SH-SY5Y (cell line): ENCODE measurements at regions not wholly inside any gene's neighbourhood (a gene's known extent, or its start where the extent isn't known, plus 50 kb on each side); places are given as distances from the start of the nearest gene placed in this dataset.

Experiments
- GATA2 ChIP-seq: IDR thresholded peaks from 2 replicates; pipeline ENCODE4 v1.6.1; 2011; ENCODE audit warnings: mild to moderate bottlenecking, low read depth, low read length
- GATA3 ChIP-seq: IDR thresholded peaks from 2 replicates; pipeline ENCODE4 v1.6.1; 2011; ENCODE audit warnings: low read depth, mild to moderate bottlenecking, low read length, moderate library complexity

DNA sequence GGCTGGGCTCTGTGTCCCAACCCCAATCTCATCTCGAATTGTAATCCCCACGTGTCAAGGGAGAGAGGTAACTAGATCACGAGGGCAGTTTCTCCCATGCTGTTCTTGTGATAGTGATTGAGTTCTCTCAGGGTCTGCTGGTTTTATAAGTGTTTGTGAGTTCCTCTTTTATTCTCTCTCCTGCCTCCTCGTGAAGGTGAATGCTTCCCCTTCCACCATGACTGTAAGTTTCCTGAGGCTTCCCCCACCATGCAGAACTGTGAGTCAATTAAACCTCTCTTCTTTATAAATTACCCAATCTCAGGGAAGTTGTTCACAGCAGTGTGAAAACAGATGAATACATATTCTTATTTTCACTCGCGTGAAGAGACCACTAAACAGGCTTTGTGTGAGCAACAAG is 148.2 kb downstream of the TMEM30B start:
- no peak for TF ChIP-seq GATA2
- TF ChIP-seq GATA3, result no peak
